ENCODE measurements at regions not wholly inside any gene's neighbourhood (a gene's known extent, or its start where the extent isn't known, plus 50 kb on each side); places are given as distances from the start of the nearest gene placed in this dataset.

DNA sequence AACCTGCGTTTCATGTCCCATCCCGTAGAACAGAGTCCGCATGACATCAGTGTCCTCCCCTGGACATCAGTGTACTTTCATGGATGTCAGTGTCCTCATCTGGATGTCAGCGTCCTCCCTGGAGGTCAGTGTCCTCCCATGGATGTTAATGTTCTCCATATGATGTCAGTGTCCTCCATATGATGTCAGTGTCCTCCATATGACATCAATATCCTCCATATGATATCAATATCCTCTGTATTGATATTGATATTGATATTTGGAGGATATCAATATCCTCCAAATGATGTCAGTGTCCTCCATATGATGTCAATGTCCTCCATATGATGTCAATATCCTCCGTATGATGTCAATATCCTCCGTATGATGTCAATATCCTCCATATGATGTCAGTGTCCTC, 284.9 kb downstream of the AJAP1 start:
- TF ChIP-seq, protein P1, sequence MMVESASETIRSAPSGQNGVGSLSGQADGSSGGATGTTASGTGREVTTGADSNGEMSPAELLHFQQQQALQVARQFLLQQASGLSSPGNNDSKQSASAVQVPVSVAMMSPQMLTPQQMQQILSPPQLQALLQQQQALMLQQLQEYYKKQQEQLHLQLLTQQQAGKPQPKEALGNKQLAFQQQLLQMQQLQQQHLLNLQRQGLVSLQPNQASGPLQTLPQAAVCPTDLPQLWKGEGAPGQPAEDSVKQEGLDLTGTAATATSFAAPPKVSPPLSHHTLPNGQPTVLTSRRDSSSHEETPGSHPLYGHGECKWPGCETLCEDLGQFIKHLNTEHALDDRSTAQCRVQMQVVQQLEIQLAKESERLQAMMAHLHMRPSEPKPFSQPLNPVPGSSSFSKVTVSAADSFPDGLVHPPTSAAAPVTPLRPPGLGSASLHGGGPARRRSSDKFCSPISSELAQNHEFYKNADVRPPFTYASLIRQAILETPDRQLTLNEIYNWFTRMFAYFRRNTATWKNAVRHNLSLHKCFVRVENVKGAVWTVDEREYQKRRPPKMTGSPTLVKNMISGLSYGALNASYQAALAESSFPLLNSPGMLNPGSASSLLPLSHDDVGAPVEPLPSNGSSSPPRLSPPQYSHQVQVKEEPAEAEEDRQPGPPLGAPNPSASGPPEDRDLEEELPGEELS (CRISPR knock-in tag; IDR thresholded peaks at IDR 0.05): no peak
- TF ChIP-seq ESRRA (CRISPR knock-in tag; IDR thresholded peaks at IDR 0.05; ENCODE audit: borderline replicate concordance) (no peak), PRRX2 (CRISPR knock-in tag; IDR thresholded peaks at IDR 0.05) (no peak), ATF1 (CRISPR knock-in tag; IDR thresholded peaks at IDR 0.05) (no peak), FOXJ3 (CRISPR knock-in tag; IDR thresholded peaks at IDR 0.05; ENCODE audit: borderline replicate concordance) (no peak)
- TF ChIP-seq, protein P2, sequence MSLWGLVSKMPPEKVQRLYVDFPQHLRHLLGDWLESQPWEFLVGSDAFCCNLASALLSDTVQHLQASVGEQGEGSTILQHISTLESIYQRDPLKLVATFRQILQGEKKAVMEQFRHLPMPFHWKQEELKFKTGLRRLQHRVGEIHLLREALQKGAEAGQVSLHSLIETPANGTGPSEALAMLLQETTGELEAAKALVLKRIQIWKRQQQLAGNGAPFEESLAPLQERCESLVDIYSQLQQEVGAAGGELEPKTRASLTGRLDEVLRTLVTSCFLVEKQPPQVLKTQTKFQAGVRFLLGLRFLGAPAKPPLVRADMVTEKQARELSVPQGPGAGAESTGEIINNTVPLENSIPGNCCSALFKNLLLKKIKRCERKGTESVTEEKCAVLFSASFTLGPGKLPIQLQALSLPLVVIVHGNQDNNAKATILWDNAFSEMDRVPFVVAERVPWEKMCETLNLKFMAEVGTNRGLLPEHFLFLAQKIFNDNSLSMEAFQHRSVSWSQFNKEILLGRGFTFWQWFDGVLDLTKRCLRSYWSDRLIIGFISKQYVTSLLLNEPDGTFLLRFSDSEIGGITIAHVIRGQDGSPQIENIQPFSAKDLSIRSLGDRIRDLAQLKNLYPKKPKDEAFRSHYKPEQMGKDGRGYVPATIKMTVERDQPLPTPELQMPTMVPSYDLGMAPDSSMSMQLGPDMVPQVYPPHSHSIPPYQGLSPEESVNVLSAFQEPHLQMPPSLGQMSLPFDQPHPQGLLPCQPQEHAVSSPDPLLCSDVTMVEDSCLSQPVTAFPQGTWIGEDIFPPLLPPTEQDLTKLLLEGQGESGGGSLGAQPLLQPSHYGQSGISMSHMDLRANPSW (CRISPR knock-in tag; conservative IDR thresholded peaks at IDR 0.05; ENCODE audit: low read depth): no peak
- TF ChIP-seq, protein P3, sequence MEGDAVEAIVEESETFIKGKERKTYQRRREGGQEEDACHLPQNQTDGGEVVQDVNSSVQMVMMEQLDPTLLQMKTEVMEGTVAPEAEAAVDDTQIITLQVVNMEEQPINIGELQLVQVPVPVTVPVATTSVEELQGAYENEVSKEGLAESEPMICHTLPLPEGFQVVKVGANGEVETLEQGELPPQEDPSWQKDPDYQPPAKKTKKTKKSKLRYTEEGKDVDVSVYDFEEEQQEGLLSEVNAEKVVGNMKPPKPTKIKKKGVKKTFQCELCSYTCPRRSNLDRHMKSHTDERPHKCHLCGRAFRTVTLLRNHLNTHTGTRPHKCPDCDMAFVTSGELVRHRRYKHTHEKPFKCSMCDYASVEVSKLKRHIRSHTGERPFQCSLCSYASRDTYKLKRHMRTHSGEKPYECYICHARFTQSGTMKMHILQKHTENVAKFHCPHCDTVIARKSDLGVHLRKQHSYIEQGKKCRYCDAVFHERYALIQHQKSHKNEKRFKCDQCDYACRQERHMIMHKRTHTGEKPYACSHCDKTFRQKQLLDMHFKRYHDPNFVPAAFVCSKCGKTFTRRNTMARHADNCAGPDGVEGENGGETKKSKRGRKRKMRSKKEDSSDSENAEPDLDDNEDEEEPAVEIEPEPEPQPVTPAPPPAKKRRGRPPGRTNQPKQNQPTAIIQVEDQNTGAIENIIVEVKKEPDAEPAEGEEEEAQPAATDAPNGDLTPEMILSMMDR (IDR thresholded peaks at IDR 0.05): no peak

Data from WTC11 (cell line).